ENCODE measurements at regions not wholly inside any gene's neighbourhood (a gene's known extent, or its start where the extent isn't known, plus 50 kb on each side); places are given as distances from the start of the nearest gene placed in this dataset.

GRCh38 chr18:2192562-2192961 is 378.7 kb downstream of the METTL4 start:
- TF ChIP-seq POLR2A (IDR thresholded peaks at IDR 0.05) = no peak
- TF ChIP-seq CTCF (IDR thresholded peaks at IDR 0.05) = no peak

Measured in right lobe of liver (tissue), 4 donors.